ENCODE measurements at regions not wholly inside any gene's neighbourhood (a gene's known extent, or its start where the extent isn't known, plus 50 kb on each side); places are given as distances from the start of the nearest gene placed in this dataset.

DNA sequence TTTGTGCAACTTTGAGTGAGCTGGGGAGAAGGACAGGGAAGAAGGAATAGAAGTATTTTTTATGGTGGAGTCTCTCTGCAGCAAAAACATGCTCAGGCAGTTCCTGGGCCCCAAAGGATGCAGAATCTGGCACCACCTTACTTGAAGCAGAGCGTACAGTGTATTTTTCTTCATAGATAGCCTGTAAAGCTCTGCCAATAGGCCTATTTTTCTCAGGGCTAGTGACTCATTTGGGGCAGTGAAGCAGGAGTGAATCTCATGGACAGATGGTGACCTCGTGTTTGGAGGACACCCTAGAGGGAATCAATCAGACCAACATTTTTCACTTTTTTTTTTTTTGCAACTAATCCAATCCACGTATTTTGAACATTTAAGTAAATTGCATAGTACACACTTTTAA, 268.1 kb upstream of the CXCR4 start:
- no peaks in the 10 kb centered on the region for H3K4me1 ChIP-seq
- 73 to 77% methylated on average over 3 of the region's 3 CpGs for WGBS, 2 donors
- H3K27me3 ChIP-seq, result no peaks in the 10 kb centered on the region
- intact Hi-C loops (cut with DNase I), result no loop called here
- no peak overlapping the region for H3K4me3 ChIP-seq (replicated peaks in 1 of 3)
- H3K36me3 ChIP-seq, result no peaks in the 10 kb centered on the region
- no peak for DNase-seq
- no peak overlapping the region for H3K27ac ChIP-seq
- H3K9me3 ChIP-seq, result no peaks in the 10 kb centered on the region
- TF ChIP-seq CTCF (IDR thresholded peaks at IDR 0.05) (no peak), POLR2A (IDR thresholded peaks at IDR 0.05) (no peak)

DNA sequence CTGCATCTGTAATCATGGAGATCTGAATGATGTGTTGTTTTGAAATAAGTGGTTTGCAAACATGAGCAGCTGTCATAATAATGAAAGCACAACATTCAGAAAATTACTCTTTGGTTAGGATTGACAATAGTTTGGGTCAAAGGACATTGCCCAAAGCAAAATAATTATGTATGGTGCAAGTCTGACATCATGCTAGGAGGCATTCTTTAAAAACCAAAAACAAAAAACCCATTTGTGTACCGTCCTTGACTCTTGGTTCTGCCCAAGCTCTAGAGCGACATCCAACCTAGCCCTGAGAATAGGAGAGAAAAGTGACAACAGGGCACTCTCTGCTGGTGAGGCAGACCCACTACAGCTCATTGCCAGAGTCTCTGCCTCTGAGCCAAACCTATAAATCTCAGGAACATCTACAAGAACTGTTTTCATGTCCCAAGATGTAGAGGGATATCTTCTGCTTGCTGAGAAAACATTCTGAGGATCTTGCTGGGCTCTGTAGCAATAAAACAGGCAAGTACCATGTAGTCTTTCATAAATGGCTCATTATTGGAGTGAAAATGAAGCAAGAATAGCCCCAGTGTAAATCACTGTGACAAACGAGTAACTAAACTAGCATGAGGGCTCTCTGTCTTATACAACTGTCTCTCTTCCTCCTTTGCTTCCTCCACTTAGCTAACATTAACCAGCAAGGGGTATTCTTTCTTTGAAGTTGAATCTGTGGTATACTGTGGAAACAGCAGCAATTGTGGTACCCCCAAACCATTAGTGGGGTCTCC, 266.8 kb upstream of the CXCR4 start:
- no peaks in the 10 kb centered on the region for H3K9me3 ChIP-seq
- TF ChIP-seq CTCF (IDR thresholded peaks at IDR 0.05) (peak; percentile 10 to 73 (median 52)), POLR2A (IDR thresholded peaks at IDR 0.05) (no peak)
- no peak overlapping the region for H3K4me3 ChIP-seq (replicated peaks in 1 of 3)
- H3K4me1 ChIP-seq, result no peaks in the 10 kb centered on the region
- H3K36me3 ChIP-seq, result no peaks in the 10 kb centered on the region
- intact Hi-C loops (cut with DNase I), result loop anchor here (5.0 kb wide), 1 partner anchor 467 kb away; no protein-coding TSS in a partner anchor
- peak; percentile 23 to 33 for DNase-seq
- no peaks in the 10 kb centered on the region for H3K27me3 ChIP-seq
- H3K27ac ChIP-seq, result no peak overlapping the region
- WGBS, 2 donors, result 45 to 50% methylated on average over 3 of the region's 3 CpGs

DNA sequence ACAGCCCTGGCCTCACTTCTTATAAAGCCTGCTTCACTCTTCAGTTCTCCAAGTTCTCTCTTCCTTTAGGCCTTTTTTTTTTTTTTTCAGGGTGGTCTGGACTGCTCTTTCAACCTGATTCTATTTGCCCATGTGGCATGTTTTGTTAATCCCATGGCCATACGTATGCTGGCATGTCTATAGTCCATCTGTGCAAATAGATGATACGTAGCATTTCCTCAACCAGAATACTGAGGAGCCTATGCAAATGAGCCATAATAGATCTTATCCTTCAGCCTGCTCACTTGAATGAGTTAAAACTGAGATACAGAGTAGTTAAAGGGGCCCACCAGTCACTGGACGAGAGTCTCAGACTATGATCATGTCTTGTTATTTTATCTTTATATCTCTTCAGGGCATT, 265.2 kb upstream of the CXCR4 start:
- Histone ChIP-seq H3K27me3 (no peaks in the 10 kb centered on the region), H3K9me3 (no peaks in the 10 kb centered on the region), H3K4me1 (no peaks in the 10 kb centered on the region), H3K27ac (no peak overlapping the region), H3K4me3 (replicated peaks in 1 of 3) (no peak overlapping the region), H3K36me3 (no peaks in the 10 kb centered on the region)
- intact Hi-C loops (cut with DNase I), result loop anchor here (5.0 kb wide), 1 partner anchor 466 kb away; no protein-coding TSS in a partner anchor
- no peak for DNase-seq
- WGBS, 2 donors, result 94% methylated on average over 3 of the region's 3 CpGs
- no peak for TF ChIP-seq CTCF (IDR thresholded peaks at IDR 0.05)
- no peak for TF ChIP-seq POLR2A (IDR thresholded peaks at IDR 0.05)

GRCh38 chr2:136381722-136382633, 264.0 kb upstream of the CXCR4 start:
- no peak for TF ChIP-seq CTCF (IDR thresholded peaks at IDR 0.05)
- no peak for TF ChIP-seq POLR2A (IDR thresholded peaks at IDR 0.05)
- WGBS, 2 donors, result 73 to 80% methylated on average over 14 of the region's 14 CpGs
- Histone ChIP-seq H3K9me3 (no peaks in the 10 kb centered on the region), H3K27ac (no peak overlapping the region), H3K36me3 (no peaks in the 10 kb centered on the region), H3K27me3 (no peaks in the 10 kb centered on the region), H3K4me3 (replicated peaks in 1 of 3) (no peak overlapping the region), H3K4me1 (peaks cover 0 to under 1% of the 10 kb centered on the region in 2 donors)
- intact Hi-C loops (cut with DNase I), result loop anchor here (5.0 kb wide), 1 partner anchor 465 kb away; no protein-coding TSS in a partner anchor
- DNase-seq, result peak in 1 of 2 donors; percentile 5

Measured in thyroid gland (tissue), 4 donors.